ENCODE measurements at regions not wholly inside any gene's neighbourhood (a gene's known extent, or its start where the extent isn't known, plus 50 kb on each side); places are given as distances from the start of the nearest gene placed in this dataset.

DNA sequence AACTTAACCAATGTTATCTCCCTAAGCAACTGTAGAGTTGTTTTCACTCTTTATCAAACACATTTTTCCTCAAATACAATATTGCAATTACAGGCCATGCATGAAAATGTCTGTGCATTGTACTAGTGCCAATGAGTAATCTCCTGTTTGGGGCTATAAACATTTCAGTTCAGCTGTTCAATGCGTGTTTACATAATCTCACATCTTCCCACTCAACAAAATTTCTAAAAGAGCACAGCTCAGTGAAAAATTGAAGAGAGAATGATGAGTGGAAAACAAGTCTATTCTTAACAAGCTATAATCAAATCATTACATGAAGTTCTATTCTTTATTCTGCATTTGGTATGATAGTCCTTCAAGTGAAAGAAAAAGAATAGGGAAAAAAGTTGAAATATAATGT lies 780.5 kb upstream of the CDH9 start:
- POLR2A ChIA-PET, result no interaction called here
- intact Hi-C loops (cut with micrococcal nuclease; ENCODE audit: unreplicated experiment), result no loop called here

DNA sequence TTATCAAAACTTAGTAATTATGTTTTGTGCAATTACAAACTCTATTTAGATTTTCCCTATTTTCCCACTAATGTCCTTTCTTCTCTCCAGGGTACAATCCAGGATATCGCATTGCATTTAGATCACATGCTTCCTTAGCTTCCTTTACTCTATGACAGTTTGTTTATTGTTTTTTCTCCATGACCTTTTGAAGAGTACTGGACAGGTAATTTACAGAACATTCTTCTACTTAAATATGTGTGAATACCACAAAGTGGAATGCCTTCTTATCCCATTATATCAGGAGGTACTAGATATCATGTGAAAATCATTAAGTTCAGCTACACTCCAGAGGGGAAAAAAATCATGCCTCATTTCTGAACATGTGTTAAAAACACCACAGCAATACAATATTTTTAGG lies 776.6 kb upstream of the CDH9 start:
- POLR2A ChIA-PET, result interaction anchor here (0.6 to 1.3 kb wide), 2 partner anchors 8 to 13 kb away, joined by 4 read pairs; no protein-coding TSS in a partner anchor
- intact Hi-C loops (cut with micrococcal nuclease; ENCODE audit: unreplicated experiment), result no loop called here
- Histone ChIP-seq H3K36me3 (ENCODE audit: insufficient read depth, low read length) (no peaks in the 10 kb centered on the region), H3K9me3 (ENCODE audit: low read length) (0 out of 2 replicates have a peak, but pooled peaks cover 10% of the 10 kb centered on the region), H2AFZ (ENCODE audit: low read length) (no peak overlapping the region), H3K9me2 (ENCODE audit: insufficient read depth, low read length) (no peaks in the 10 kb centered on the region), H3K79me2 (ENCODE audit: insufficient read depth, low read depth, low read length) (no peaks in the 10 kb centered on the region), H3K4me3 (ENCODE audit: low read depth, low read length, poor library complexity, severe bottlenecking) (no peak overlapping the region), H4K20me1 (ENCODE audit: insufficient read depth, low read length) (no peaks in the 10 kb centered on the region), H3K4me2 (ENCODE audit: low read length) (no peak overlapping the region), H3K27ac (ENCODE audit: low read depth, low read length, poor library complexity, severe bottlenecking) (no peak overlapping the region), H3K4me1 (ENCODE audit: insufficient read depth, low read length, poor library complexity, severe bottlenecking) (no peaks in the 10 kb centered on the region)
- CTCF ChIA-PET (ENCODE audit: unreplicated experiment), result no interaction called here
- TF ChIP-seq, protein P1, sequence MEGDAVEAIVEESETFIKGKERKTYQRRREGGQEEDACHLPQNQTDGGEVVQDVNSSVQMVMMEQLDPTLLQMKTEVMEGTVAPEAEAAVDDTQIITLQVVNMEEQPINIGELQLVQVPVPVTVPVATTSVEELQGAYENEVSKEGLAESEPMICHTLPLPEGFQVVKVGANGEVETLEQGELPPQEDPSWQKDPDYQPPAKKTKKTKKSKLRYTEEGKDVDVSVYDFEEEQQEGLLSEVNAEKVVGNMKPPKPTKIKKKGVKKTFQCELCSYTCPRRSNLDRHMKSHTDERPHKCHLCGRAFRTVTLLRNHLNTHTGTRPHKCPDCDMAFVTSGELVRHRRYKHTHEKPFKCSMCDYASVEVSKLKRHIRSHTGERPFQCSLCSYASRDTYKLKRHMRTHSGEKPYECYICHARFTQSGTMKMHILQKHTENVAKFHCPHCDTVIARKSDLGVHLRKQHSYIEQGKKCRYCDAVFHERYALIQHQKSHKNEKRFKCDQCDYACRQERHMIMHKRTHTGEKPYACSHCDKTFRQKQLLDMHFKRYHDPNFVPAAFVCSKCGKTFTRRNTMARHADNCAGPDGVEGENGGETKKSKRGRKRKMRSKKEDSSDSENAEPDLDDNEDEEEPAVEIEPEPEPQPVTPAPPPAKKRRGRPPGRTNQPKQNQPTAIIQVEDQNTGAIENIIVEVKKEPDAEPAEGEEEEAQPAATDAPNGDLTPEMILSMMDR (conservative IDR thresholded peaks at IDR 0.05; ENCODE audit: low read length), result no peak
- no TSS peak for BruUV-seq (replicated peaks)
- DNase-seq (ENCODE audit: low spot score), result no peak

More for the DNA sequence above, 780.5 kb upstream of the CDH9 start:
- Histone ChIP-seq H3K9me2 (ENCODE audit: insufficient read depth, low read length) (no peaks in the 10 kb centered on the region), H3K27ac (ENCODE audit: low read depth, low read length, poor library complexity, severe bottlenecking) (no peak overlapping the region), H2AFZ (ENCODE audit: low read length) (no peak overlapping the region), H3K79me2 (ENCODE audit: insufficient read depth, low read depth, low read length) (no peaks in the 10 kb centered on the region), H3K4me2 (ENCODE audit: low read length) (no peak overlapping the region), H3K4me1 (ENCODE audit: insufficient read depth, low read length, poor library complexity, severe bottlenecking) (no peaks in the 10 kb centered on the region), H3K9me3 (ENCODE audit: low read length) (0 out of 2 replicates have a peak, but pooled peaks cover 10% of the 10 kb centered on the region), H3K4me3 (ENCODE audit: low read depth, low read length, poor library complexity, severe bottlenecking) (no peak overlapping the region), H3K36me3 (ENCODE audit: insufficient read depth, low read length) (no peaks in the 10 kb centered on the region), H4K20me1 (ENCODE audit: insufficient read depth, low read length) (no peaks in the 10 kb centered on the region)
- CTCF ChIA-PET (ENCODE audit: unreplicated experiment), result no interaction called here
- DNase-seq (ENCODE audit: low spot score), result no peak
- no peak for TF ChIP-seq EZH2phosphoT487 (IDR thresholded peaks at IDR 0.05; ENCODE audit: borderline replicate concordance, low read depth, low read length)
- BruUV-seq (replicated peaks), result no TSS peak

DNA sequence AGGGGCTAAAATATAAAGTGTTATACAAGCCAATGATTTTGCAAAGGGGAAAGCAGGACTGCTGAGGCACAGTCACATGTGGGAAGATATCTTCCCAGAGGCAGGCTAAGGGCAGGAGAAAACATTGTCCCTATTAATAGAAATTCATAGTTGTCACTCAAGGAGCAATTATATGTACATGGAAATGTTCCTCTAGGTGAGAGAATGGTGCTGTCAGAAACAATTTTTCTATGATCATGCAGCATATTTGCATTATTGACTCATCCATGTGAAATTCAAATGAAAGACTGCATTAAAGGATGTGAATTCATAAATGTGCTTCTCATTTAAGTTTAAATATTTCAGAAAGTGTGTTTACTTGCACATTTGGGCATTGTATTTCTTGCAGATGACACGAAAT lies 775.9 kb upstream of the CDH9 start:
- Histone ChIP-seq H3K4me3 (ENCODE audit: low read depth, low read length, poor library complexity, severe bottlenecking) (no peak overlapping the region), H3K36me3 (ENCODE audit: insufficient read depth, low read length) (no peaks in the 10 kb centered on the region), H4K20me1 (ENCODE audit: insufficient read depth, low read length) (no peaks in the 10 kb centered on the region), H3K27ac (ENCODE audit: low read depth, low read length, poor library complexity, severe bottlenecking) (no peak overlapping the region), H3K4me2 (ENCODE audit: low read length) (no peak overlapping the region), H3K79me2 (ENCODE audit: insufficient read depth, low read depth, low read length) (no peaks in the 10 kb centered on the region), H2AFZ (ENCODE audit: low read length) (no peak overlapping the region), H3K4me1 (ENCODE audit: insufficient read depth, low read length, poor library complexity, severe bottlenecking) (no peaks in the 10 kb centered on the region), H3K9me3 (ENCODE audit: low read length) (0 out of 2 replicates have a peak, but pooled peaks cover 10% of the 10 kb centered on the region), H3K9me2 (ENCODE audit: insufficient read depth, low read length) (no peaks in the 10 kb centered on the region)
- intact Hi-C loops (cut with micrococcal nuclease; ENCODE audit: unreplicated experiment), result no loop called here
- no peak for TF ChIP-seq EZH2phosphoT487 (IDR thresholded peaks at IDR 0.05; ENCODE audit: borderline replicate concordance, low read depth, low read length)
- TF ChIP-seq, protein P1 (conservative IDR thresholded peaks at IDR 0.05; ENCODE audit: low read length), result no peak
- DNase-seq (ENCODE audit: low spot score), result no peak
- BruUV-seq (replicated peaks), result no TSS peak
- CTCF ChIA-PET (ENCODE audit: unreplicated experiment), result no interaction called here
- POLR2A ChIA-PET, result interaction anchor here (0.6 to 1.3 kb wide), 2 partner anchors 9 to 14 kb away, joined by 4 read pairs; no protein-coding TSS in a partner anchor

Measured in OCI-LY7 (cell line).